CD14-positive monocyte (primary cell): ENCODE measurements at regions not wholly inside any gene's neighbourhood (a gene's known extent, or its start where the extent isn't known, plus 50 kb on each side); places are given as distances from the start of the nearest gene placed in this dataset.
"Not testable (repeated sequence)": the region's sequence is repeated elsewhere in the genome, so short reads cannot be mapped to it uniquely, and the experiment has no call there.

Experiments used
- DNase-seq, 3 donors: peaks; one replicate each; pipeline ENCODE4 v3.0.0-alpha.2; 2011 to 2022
- H2AFZ ChIP-seq: 2 replicates; pipeline ENCODE4 v1.6.0; 2012; ENCODE audit warnings: mild to moderate bottlenecking, low read depth, low read length, inconsistent platforms; ENCODE audit not compliant: insufficient read depth, poor library complexity, severe bottlenecking
- H3K27ac ChIP-seq, 2 donors: 1 replicate in 1 of 2; 2 replicates in 1 of 2; pipeline ENCODE4 v1.5.1; 2012 to 2013; ENCODE audit warnings: low read length in 2 of 2, control low read depth in 1 of 2, inconsistent platforms in 1 of 2, low read depth in 1 of 2, mild to moderate bottlenecking in 1 of 2
- H3K27me3 ChIP-seq, 2 donors: one replicate each; pipeline versions ENCODE4 v1.6.0 to v1.6.1; 2011 to 2013; ENCODE audit warnings: low read length in 2 of 2; ENCODE audit not compliant: control insufficient read depth in 2 of 2, insufficient read depth in 2 of 2
- H3K36me3 ChIP-seq, 2 donors: replicated peaks in 1 of 2; 1 replicate in 1 of 2; 2 replicates in 1 of 2; pipeline versions ENCODE4 v1.5.1 to v1.6.1; 2012 to 2013; ENCODE audit warnings: low read length in 2 of 2, control low read depth in 1 of 2, inconsistent platforms in 1 of 2, mild to moderate bottlenecking in 1 of 2; ENCODE audit not compliant: insufficient read depth in 2 of 2, control insufficient read depth in 1 of 2
- H3K4me1 ChIP-seq, 2 donors: 1 replicate in 1 of 2; 2 replicates in 1 of 2; pipeline versions ENCODE4 v1.5.1 to v1.6.1; 2012 to 2013; ENCODE audit warnings: low read length in 2 of 2, control low read depth in 1 of 2, inconsistent platforms in 1 of 2, mild to moderate bottlenecking in 1 of 2, moderate library complexity in 1 of 2; ENCODE audit not compliant: insufficient read depth in 2 of 2, control insufficient read depth in 1 of 2
- H3K4me2 ChIP-seq: replicated peaks from 2 replicates; pipeline ENCODE3; 2012; ENCODE audit warnings: low read length, moderate library complexity, mild to moderate bottlenecking; ENCODE audit not compliant: poor library complexity, severe bottlenecking; ENCODE audit errors: extremely low read depth
- H3K4me3 ChIP-seq, 3 experiments: fragments of 200-600 bp in 1 of 3; sonication (generic) in 1 of 3; replicated peaks in 1 of 3; 1 replicate in 2 of 3; 2 replicates in 1 of 3; pipeline ENCODE4 v1.5.1; 2011 to 2013; ENCODE audit warnings: low read length in 3 of 3, mild to moderate bottlenecking in 3 of 3, control low read depth in 2 of 3, low read depth in 2 of 3, inconsistent platforms in 1 of 3, moderate library complexity in 1 of 3
- H3K79me2 ChIP-seq: 2 replicates; pipeline ENCODE4 v1.6.0; 2012; ENCODE audit warnings: mild to moderate bottlenecking, control low read depth, inconsistent platforms, low read length, moderate library complexity; ENCODE audit not compliant: insufficient read depth
- H3K9ac ChIP-seq: 2 replicates; pipeline ENCODE4 v1.6.0; 2017; ENCODE audit warnings: low read length, mild to moderate bottlenecking; ENCODE audit not compliant: insufficient read depth, poor library complexity, severe bottlenecking
- H3K9me3 ChIP-seq, 2 donors: replicated peaks in 1 of 2; 1 replicate in 1 of 2; 2 replicates in 1 of 2; pipeline versions ENCODE4 v1.5.1 to v1.6.1; 2012 to 2013; ENCODE audit warnings: low read length in 2 of 2, control low read depth in 1 of 2; ENCODE audit not compliant: control insufficient read depth in 1 of 2, insufficient read depth in 1 of 2
- H4K20me1 ChIP-seq: 2 replicates; pipeline ENCODE4 v1.6.0; 2012; ENCODE audit warnings: mild to moderate bottlenecking, low read length, control low read depth, moderate library complexity; ENCODE audit not compliant: insufficient read depth
- H3K27ac Mint-ChIP-seq, 7 donors: one replicate each; pipeline ENCODE4 v1.8.0; 2020; ENCODE audit warnings: mild to moderate bottlenecking in 7 of 7, mixed read lengths in 7 of 7, moderate library complexity in 6 of 7, inconsistent platforms in 2 of 7
- H3K27me3 Mint-ChIP-seq, 3 donors: one replicate each; pipeline ENCODE4 v1.8.0; 2021 to 2022; ENCODE audit warnings: low read depth in 3 of 3, mild to moderate bottlenecking in 3 of 3, mixed read lengths in 3 of 3, moderate library complexity in 3 of 3, inconsistent platforms in 1 of 3
- H3K36me3 Mint-ChIP-seq, 2 donors: one replicate each; pipeline ENCODE4 v1.8.0; 2020; ENCODE audit warnings: mixed read lengths in 2 of 2, inconsistent platforms in 1 of 2, mild to moderate bottlenecking in 1 of 2
- H3K4me1 Mint-ChIP-seq: one replicate; pipeline ENCODE4 v1.8.0; 2020; ENCODE audit warnings: mild to moderate bottlenecking, mixed read lengths
- H3K4me3 Mint-ChIP-seq, 2 donors: one replicate each; pipeline ENCODE4 v1.8.0; 2020; ENCODE audit warnings: mild to moderate bottlenecking in 2 of 2, mixed read lengths in 2 of 2, moderate library complexity in 1 of 2
- H3K9me3 Mint-ChIP-seq, 7 donors: one replicate each; pipeline ENCODE4 v1.8.0; 2020 to 2022; ENCODE audit warnings: mixed read lengths in 7 of 7, mild to moderate bottlenecking in 6 of 7, moderate library complexity in 6 of 7, inconsistent platforms in 2 of 7
- WGBS: methylation state at CpG from one replicate; pipeline ENCODE4 v1.1.5; 2013; ENCODE audit warnings: missing lambda C conversion rate; ENCODE audit not compliant: insufficient coverage; 5-methylcytosine and 5-hydroxymethylcytosine counted together
- intact Hi-C, 2 donors: fragments of 100-400 bp; cut with micrococcal nuclease; formaldehyde crosslinking; loops; one replicate each; pipeline versions ENCODE4 v1.15.0 to v1.15.1; 2023
- TF ChIP-seq, protein P1 (sequence below): fragments of 200-600 bp; IDR thresholded peaks from one replicate; pipeline ENCODE4 v1.8.0; 2022; ENCODE audit warnings: antibody characterized with exemption, mild to moderate bottlenecking

GRCh38 chr13:18628928-18629327, 552.7 kb downstream of the TUBA3C start:
- H3K36me3 Mint-ChIP-seq, H3K4me3 ChIP-seq, H3K36me3 ChIP-seq, H3K27ac Mint-ChIP-seq, intact Hi-C loops, DNase-seq, H2AFZ ChIP-seq, H3K27me3 Mint-ChIP-seq, H3K4me2 ChIP-seq, H3K4me1 Mint-ChIP-seq, H3K4me3 Mint-ChIP-seq, H3K27me3 ChIP-seq, H3K4me1 ChIP-seq, H3K27ac ChIP-seq, H4K20me1 ChIP-seq, H3K9ac ChIP-seq, H3K79me2 ChIP-seq: not testable (repeated sequence)
- peaks cover 4 to 24% (median 14%) of the 10 kb centered on the region in 7 donors for H3K9me3 Mint-ChIP-seq
- WGBS: 68% methylated on average over 5 of the region's 31 CpGs
- peaks cover 6 to 15% of the 10 kb centered on the region in 2 donors for H3K9me3 ChIP-seq

- Mint-ChIP-seq H3K36me3 (no peaks in the 10 kb centered on the region), H3K4me3 (no peak overlapping the region), H3K4me1 (no peaks in the 10 kb centered on the region), H3K9me3 (peaks cover 2 to 23% (median 12%) of the 10 kb centered on the region in 7 donors), H3K27ac (no peak overlapping the region), H3K27me3 (no peaks in the 10 kb centered on the region)
- 53% methylated on average over 24 of the region's 39 CpGs for WGBS
- H3K9ac ChIP-seq: no peak overlapping the region
- H3K36me3 ChIP-seq: no peaks in the 10 kb centered on the region
- TF ChIP-seq, protein P1, sequence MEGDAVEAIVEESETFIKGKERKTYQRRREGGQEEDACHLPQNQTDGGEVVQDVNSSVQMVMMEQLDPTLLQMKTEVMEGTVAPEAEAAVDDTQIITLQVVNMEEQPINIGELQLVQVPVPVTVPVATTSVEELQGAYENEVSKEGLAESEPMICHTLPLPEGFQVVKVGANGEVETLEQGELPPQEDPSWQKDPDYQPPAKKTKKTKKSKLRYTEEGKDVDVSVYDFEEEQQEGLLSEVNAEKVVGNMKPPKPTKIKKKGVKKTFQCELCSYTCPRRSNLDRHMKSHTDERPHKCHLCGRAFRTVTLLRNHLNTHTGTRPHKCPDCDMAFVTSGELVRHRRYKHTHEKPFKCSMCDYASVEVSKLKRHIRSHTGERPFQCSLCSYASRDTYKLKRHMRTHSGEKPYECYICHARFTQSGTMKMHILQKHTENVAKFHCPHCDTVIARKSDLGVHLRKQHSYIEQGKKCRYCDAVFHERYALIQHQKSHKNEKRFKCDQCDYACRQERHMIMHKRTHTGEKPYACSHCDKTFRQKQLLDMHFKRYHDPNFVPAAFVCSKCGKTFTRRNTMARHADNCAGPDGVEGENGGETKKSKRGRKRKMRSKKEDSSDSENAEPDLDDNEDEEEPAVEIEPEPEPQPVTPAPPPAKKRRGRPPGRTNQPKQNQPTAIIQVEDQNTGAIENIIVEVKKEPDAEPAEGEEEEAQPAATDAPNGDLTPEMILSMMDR: no peak
- no peak overlapping the region for H3K27ac ChIP-seq
- H4K20me1 ChIP-seq: no peaks in the 10 kb centered on the region
- H3K79me2 ChIP-seq: no peaks in the 10 kb centered on the region
- no peak for DNase-seq
- no peak overlapping the region for H3K4me3 ChIP-seq
- H3K27me3 ChIP-seq: no peaks in the 10 kb centered on the region
- no peaks in the 10 kb centered on the region for H3K4me1 ChIP-seq
- no peak overlapping the region for H2AFZ ChIP-seq
- peaks cover 6 to 15% of the 10 kb centered on the region in 2 donors for H3K9me3 ChIP-seq
- H3K4me2 ChIP-seq: no peak overlapping the region
- intact Hi-C loops: no loop called here
These were observed 553.2 kb downstream of the TUBA3C start for GRCh38 chr13:18628428-18628827.

DNA sequence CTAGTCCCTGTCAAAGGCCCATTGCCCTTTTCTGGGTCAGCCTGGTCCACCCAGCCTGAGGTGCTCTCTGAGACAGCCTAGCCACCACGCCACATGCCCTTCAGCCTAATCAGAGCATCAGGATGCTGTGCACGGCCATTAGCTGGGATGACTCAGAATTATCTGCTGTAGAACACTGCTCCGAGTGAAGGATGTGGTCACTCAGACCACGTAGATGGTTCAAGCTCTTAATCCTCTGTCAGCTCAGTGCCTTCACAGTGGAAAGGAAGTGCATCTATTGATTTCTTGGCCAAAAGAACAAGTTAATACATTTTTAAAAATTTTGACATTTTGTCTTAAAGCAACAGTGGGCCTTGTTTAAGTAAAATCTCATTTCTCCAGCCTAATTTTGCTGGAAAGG, 557.6 kb downstream of the TUBA3C start:
- H3K9me3 ChIP-seq, H3K4me3 ChIP-seq, H3K4me1 Mint-ChIP-seq, H3K27ac Mint-ChIP-seq, H4K20me1 ChIP-seq, H3K4me2 ChIP-seq, H3K4me3 Mint-ChIP-seq, DNase-seq, H3K36me3 ChIP-seq, H3K9ac ChIP-seq, intact Hi-C loops, H3K36me3 Mint-ChIP-seq, H3K27me3 Mint-ChIP-seq, H3K4me1 ChIP-seq, H3K27me3 ChIP-seq, H3K79me2 ChIP-seq, H2AFZ ChIP-seq, H3K27ac ChIP-seq: not testable (repeated sequence)
- peaks cover 3 to 28% (median 8%) of the 10 kb centered on the region in 7 donors for H3K9me3 Mint-ChIP-seq
- WGBS: no CpG with 5 or more reads among the region's 4 CpGs

DNA sequence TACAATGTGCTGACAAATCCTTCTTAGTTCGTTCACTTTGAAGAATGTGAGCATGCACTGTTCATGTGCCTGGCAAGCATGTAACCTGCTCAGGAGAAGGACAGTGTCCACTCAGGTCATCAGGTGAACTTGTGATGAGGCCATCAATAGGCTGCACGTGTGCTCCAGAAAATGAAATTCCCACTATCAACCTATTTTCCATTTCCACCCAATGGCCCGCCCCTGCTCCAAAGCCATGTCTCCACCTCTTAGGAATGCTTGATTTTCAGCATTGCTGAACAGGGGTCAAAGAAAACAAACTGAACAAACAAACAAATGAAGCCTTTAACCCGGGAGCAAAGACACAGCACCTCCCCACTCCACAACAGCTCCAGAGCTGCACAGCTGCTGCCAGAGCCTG, 563.2 kb downstream of the TUBA3C start:
- H3K4me3 Mint-ChIP-seq, H3K4me2 ChIP-seq, H3K79me2 ChIP-seq, intact Hi-C loops, H3K27me3 ChIP-seq, H2AFZ ChIP-seq, H3K9me3 ChIP-seq, H4K20me1 ChIP-seq, H3K27ac ChIP-seq, H3K27ac Mint-ChIP-seq, H3K4me3 ChIP-seq, H3K36me3 Mint-ChIP-seq, H3K4me1 ChIP-seq, H3K36me3 ChIP-seq, H3K4me1 Mint-ChIP-seq, H3K9ac ChIP-seq, DNase-seq, H3K27me3 Mint-ChIP-seq: not testable (repeated sequence)
- peaks cover 0 to 16% (median 2%) of the 10 kb centered on the region in 7 donors for H3K9me3 Mint-ChIP-seq
- WGBS: no CpG with 5 or more reads among the region's 4 CpGs
